ENCODE measurements at regions not wholly inside any gene's neighbourhood (a gene's known extent, or its start where the extent isn't known, plus 50 kb on each side); places are given as distances from the start of the nearest gene placed in this dataset.

DNA sequence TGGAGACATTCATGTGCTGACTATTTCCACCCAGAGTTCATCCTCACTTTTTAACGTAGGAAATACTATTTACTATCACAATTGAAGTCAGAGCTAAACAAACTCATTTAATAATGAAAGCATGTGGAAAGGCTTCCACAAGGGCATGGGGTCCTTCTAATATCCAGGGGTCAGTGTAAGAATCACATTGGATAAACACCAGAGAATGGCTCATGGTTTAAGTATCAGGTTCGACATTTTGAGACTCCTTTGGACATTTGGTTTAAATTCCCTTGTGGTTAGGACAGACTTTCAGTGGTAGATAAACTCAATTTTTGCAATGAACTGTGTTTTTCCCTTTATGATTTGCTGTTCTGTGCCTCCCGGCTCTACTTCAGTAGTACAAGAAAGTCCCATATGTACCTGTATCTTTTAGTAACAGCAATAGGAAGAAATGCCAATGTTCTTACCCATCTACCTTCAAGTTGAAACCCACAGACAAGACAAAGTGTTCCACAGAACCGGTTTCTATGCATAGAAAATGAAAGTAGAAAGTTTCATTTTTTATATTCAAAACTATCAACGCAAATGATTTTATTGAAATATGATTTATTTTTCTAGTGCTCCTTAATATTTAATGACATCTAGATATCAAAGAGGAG, 589.0 kb upstream of the FAM241A start:
- H3K4me3 ChIP-seq (ENCODE audit: low read depth in 1 of 3, low read length in 3 of 3) = no peak overlapping the region
- H3K36me3 ChIP-seq (ENCODE audit: control insufficient read depth in 4 of 4, insufficient read depth in 3 of 4, low read depth in 1 of 4, low read length in 3 of 4) = no peaks in the 10 kb centered on the region
- TF ChIP-seq, protein P1, sequence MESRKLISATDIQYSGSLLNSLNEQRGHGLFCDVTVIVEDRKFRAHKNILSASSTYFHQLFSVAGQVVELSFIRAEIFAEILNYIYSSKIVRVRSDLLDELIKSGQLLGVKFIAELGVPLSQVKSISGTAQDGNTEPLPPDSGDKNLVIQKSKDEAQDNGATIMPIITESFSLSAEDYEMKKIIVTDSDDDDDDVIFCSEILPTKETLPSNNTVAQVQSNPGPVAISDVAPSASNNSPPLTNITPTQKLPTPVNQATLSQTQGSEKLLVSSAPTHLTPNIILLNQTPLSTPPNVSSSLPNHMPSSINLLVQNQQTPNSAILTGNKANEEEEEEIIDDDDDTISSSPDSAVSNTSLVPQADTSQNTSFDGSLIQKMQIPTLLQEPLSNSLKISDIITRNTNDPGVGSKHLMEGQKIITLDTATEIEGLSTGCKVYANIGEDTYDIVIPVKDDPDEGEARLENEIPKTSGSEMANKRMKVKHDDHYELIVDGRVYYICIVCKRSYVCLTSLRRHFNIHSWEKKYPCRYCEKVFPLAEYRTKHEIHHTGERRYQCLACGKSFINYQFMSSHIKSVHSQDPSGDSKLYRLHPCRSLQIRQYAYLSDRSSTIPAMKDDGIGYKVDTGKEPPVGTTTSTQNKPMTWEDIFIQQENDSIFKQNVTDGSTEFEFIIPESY (IDR thresholded peaks at IDR 0.05) = no peak
- TF ChIP-seq HNF4G (IDR thresholded peaks at IDR 0.05) = no peak
- TF ChIP-seq RXRA (IDR thresholded peaks at IDR 0.05) = no peak
- TF ChIP-seq NR2F2 (IDR thresholded peaks at IDR 0.05) = no peak
- no peak for TF ChIP-seq JUND (IDR thresholded peaks at IDR 0.05)
- no peak for TF ChIP-seq GABPA (IDR thresholded peaks at IDR 0.05 in 1 of 2, conservative IDR thresholded peaks at IDR 0.05 in 1 of 2)
- TF ChIP-seq YY1 (IDR thresholded peaks at IDR 0.05) = no peak
- no peak for TF ChIP-seq RAD21 (IDR thresholded peaks at IDR 0.05)
- TF ChIP-seq SP1 (IDR thresholded peaks at IDR 0.05) = no peak
- TF ChIP-seq, protein P2, sequence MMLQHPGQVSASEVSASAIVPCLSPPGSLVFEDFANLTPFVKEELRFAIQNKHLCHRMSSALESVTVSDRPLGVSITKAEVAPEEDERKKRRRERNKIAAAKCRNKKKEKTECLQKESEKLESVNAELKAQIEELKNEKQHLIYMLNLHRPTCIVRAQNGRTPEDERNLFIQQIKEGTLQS (IDR thresholded peaks at IDR 0.05) = no peak
- TF ChIP-seq FOXA2 (IDR thresholded peaks at IDR 0.05) = no peak
- no peak for TF ChIP-seq TAF1 (conservative IDR thresholded peaks at IDR 0.05)
- TF ChIP-seq, protein P3, sequence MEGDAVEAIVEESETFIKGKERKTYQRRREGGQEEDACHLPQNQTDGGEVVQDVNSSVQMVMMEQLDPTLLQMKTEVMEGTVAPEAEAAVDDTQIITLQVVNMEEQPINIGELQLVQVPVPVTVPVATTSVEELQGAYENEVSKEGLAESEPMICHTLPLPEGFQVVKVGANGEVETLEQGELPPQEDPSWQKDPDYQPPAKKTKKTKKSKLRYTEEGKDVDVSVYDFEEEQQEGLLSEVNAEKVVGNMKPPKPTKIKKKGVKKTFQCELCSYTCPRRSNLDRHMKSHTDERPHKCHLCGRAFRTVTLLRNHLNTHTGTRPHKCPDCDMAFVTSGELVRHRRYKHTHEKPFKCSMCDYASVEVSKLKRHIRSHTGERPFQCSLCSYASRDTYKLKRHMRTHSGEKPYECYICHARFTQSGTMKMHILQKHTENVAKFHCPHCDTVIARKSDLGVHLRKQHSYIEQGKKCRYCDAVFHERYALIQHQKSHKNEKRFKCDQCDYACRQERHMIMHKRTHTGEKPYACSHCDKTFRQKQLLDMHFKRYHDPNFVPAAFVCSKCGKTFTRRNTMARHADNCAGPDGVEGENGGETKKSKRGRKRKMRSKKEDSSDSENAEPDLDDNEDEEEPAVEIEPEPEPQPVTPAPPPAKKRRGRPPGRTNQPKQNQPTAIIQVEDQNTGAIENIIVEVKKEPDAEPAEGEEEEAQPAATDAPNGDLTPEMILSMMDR (IDR thresholded peaks at IDR 0.05; ENCODE audit: low read depth, low read length, missing input control) = no peak
- TF ChIP-seq, protein P4, sequence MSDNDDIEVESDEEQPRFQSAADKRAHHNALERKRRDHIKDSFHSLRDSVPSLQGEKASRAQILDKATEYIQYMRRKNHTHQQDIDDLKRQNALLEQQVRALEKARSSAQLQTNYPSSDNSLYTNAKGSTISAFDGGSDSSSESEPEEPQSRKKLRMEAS (IDR thresholded peaks at IDR 0.05) = no peak
- TF ChIP-seq HNF4A (conservative IDR thresholded peaks at IDR 0.05) = no peak
- TF ChIP-seq, protein P5, sequence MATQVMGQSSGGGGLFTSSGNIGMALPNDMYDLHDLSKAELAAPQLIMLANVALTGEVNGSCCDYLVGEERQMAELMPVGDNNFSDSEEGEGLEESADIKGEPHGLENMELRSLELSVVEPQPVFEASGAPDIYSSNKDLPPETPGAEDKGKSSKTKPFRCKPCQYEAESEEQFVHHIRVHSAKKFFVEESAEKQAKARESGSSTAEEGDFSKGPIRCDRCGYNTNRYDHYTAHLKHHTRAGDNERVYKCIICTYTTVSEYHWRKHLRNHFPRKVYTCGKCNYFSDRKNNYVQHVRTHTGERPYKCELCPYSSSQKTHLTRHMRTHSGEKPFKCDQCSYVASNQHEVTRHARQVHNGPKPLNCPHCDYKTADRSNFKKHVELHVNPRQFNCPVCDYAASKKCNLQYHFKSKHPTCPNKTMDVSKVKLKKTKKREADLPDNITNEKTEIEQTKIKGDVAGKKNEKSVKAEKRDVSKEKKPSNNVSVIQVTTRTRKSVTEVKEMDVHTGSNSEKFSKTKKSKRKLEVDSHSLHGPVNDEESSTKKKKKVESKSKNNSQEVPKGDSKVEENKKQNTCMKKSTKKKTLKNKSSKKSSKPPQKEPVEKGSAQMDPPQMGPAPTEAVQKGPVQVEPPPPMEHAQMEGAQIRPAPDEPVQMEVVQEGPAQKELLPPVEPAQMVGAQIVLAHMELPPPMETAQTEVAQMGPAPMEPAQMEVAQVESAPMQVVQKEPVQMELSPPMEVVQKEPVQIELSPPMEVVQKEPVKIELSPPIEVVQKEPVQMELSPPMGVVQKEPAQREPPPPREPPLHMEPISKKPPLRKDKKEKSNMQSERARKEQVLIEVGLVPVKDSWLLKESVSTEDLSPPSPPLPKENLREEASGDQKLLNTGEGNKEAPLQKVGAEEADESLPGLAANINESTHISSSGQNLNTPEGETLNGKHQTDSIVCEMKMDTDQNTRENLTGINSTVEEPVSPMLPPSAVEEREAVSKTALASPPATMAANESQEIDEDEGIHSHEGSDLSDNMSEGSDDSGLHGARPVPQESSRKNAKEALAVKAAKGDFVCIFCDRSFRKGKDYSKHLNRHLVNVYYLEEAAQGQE (IDR thresholded peaks at IDR 0.05) = no peak
- no peak for TF ChIP-seq EGR1 (IDR thresholded peaks at IDR 0.05; ENCODE audit: low read depth in 2 of 2)
- TF ChIP-seq FOXA1 (IDR thresholded peaks at IDR 0.05) = no peak
- H3K9ac ChIP-seq (ENCODE audit: low read depth in 1 of 2, low read length in 2 of 2) = no peak overlapping the region
- no peaks in the 10 kb centered on the region for H3K9me3 ChIP-seq (ENCODE audit: control insufficient read depth in 4 of 4, low read length in 3 of 4)
- no peak overlapping the region for H3K27ac ChIP-seq (ENCODE audit: low read depth in 1 of 2, low read length in 2 of 2)
- no peak for DNase-seq (ENCODE audit: low spot score)
- H3K4me1 ChIP-seq (ENCODE audit: control insufficient read depth in 4 of 4, insufficient read depth in 4 of 4, low read length in 3 of 4) = no peaks in the 10 kb centered on the region
- 67% methylated on average over 5 of the region's 5 CpGs for WGBS
- H3K27me3 ChIP-seq (ENCODE audit: control insufficient read depth in 4 of 4, insufficient read depth in 4 of 4, low read length in 3 of 4) = no peaks in the 10 kb centered on the region

All from liver (tissue), 8 donors.